ENCODE measurements at regions not wholly inside any gene's neighbourhood (a gene's known extent, or its start where the extent isn't known, plus 50 kb on each side); places are given as distances from the start of the nearest gene placed in this dataset.
"Not testable (repeated sequence)": the region's sequence is repeated elsewhere in the genome, so short reads cannot be mapped to it uniquely, and the experiment has no call there.

DNA sequence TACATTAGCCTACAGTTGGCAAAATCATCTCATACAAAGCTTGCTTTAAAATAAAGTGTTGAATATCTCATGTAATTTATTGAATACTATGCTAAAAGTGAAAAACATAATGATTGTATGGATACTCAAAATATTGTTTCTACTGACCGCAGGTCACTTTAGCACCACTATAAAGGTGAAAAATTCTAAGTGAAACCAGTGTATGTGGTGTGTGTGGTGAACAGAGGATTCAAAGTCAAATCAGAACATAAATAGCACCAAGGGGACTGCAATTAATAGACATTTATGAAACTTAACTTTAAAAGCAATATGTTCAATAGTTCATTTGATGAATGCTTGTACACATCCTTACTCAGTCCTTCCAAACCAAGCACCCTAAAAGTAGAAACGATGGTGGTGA, 145.8 kb downstream of the AKAIN1 start:
- TF ChIP-seq POLR2A (IDR thresholded peaks at IDR 0.05; ENCODE audit: low read length) (no peak), GATA1 (IDR thresholded peaks at IDR 0.05; ENCODE audit: low read depth, low read length) (no peak)

GRCh38 chr18:5049124-5049523, 147.9 kb downstream of the AKAIN1 start:
- no peak for DNase-seq
- no peak for TF ChIP-seq POLR2A (IDR thresholded peaks at IDR 0.05; ENCODE audit: low read length)
- no peak for TF ChIP-seq GATA1 (IDR thresholded peaks at IDR 0.05; ENCODE audit: low read depth, low read length)

More for the DNA sequence above, 145.8 kb downstream of the AKAIN1 start:
- no peak for DNase-seq

DNA sequence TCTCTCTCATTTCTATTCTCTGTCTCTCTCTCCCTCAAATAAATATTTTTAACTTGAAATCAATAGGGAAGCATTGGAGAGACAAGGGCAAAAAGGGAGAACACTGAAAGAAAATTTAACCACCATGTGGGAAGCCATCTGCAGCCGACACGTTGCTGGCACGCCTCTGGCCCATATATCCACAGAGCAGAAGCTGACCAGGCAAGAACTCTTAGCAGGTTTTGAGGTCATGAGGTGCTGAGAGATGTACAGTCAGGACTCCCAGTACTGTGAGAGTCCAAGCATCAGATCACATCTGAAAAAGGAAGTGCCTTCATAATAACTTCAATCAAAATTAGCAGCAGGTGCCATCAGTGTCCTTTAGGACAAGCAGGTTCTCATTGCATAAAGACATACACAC, 156.6 kb downstream of the AKAIN1 start:
- no peak for TF ChIP-seq POLR2A (IDR thresholded peaks at IDR 0.05; ENCODE audit: low read length)
- no peak for TF ChIP-seq GATA1 (IDR thresholded peaks at IDR 0.05; ENCODE audit: low read depth, low read length)
- no peak for DNase-seq

- DNase-seq = no peak
- TF ChIP-seq POLR2A (IDR thresholded peaks at IDR 0.05; ENCODE audit: low read length) = no peak
- no peak for TF ChIP-seq GATA1 (IDR thresholded peaks at IDR 0.05; ENCODE audit: low read depth, low read length)
Measured at GRCh38 chr18:5036523-5036922, 160.5 kb downstream of the AKAIN1 start.

DNA sequence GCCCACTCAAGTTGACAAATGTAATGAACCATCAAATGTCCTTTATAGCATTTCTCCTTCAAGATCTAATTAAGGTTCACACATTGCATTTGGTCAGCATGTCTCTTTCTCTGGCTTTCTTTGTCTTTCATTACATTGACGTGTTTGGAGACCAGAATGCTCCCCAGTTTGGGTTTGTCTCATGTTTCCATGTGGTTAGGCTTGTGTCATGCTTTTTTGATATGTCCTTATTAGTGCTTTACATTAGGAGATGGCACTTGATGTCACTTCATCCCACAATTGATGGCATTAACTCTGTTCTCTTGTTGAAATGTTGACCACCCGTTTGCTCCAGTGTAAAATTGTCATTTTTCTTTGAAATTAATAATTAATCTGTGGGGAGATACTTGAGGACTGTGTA, 165.8 kb downstream of the AKAIN1 start:
- TF ChIP-seq POLR2A (IDR thresholded peaks at IDR 0.05; ENCODE audit: low read length) (no peak), GATA1 (IDR thresholded peaks at IDR 0.05; ENCODE audit: low read depth, low read length) (no peak)
- DNase-seq = no peak

- no peak for TF ChIP-seq GATA1 (IDR thresholded peaks at IDR 0.05; ENCODE audit: low read depth, low read length)
- no peak for TF ChIP-seq POLR2A (IDR thresholded peaks at IDR 0.05; ENCODE audit: low read length)
Measured at GRCh38 chr18:5030636-5031035, 166.4 kb downstream of the AKAIN1 start.

GRCh38 chr18:5029592-5029991, 167.5 kb downstream of the AKAIN1 start:
- no peak for TF ChIP-seq GATA1 (IDR thresholded peaks at IDR 0.05; ENCODE audit: low read depth, low read length)
- no peak for TF ChIP-seq POLR2A (IDR thresholded peaks at IDR 0.05; ENCODE audit: low read length)
- no peak for DNase-seq

More at GRCh38 chr18:5030636-5031035, 166.4 kb downstream of the AKAIN1 start:
- DNase-seq = no peak

DNA sequence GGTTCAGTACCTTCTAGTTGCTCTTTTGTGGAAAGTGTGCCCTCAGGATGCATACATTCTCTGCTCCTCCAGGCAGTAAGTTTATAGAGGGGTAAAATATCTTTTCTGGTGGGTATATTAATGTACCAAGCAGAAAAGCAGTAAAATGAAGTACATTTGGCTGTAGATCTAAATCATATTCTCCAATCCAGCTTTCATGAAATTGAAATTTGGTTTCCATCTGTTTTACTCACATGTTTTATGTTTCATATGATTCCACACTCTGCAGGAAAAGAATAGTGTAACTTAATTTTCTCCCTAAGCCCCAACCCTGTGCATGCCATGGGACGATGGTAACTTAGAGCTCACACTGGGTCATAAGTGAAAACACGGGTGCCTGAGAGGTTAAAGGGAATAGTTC, 172.3 kb downstream of the AKAIN1 start:
- no peak for DNase-seq
- TF ChIP-seq GATA1 (IDR thresholded peaks at IDR 0.05; ENCODE audit: low read depth, low read length) = no peak
- TF ChIP-seq POLR2A (IDR thresholded peaks at IDR 0.05; ENCODE audit: low read length) = no peak

GRCh38 chr18:5021558-5021957, 175.5 kb downstream of the AKAIN1 start:
- DNase-seq = no peak
- no peak for TF ChIP-seq GATA1 (IDR thresholded peaks at IDR 0.05; ENCODE audit: low read depth, low read length)
- no peak for TF ChIP-seq POLR2A (IDR thresholded peaks at IDR 0.05; ENCODE audit: low read length)

DNA sequence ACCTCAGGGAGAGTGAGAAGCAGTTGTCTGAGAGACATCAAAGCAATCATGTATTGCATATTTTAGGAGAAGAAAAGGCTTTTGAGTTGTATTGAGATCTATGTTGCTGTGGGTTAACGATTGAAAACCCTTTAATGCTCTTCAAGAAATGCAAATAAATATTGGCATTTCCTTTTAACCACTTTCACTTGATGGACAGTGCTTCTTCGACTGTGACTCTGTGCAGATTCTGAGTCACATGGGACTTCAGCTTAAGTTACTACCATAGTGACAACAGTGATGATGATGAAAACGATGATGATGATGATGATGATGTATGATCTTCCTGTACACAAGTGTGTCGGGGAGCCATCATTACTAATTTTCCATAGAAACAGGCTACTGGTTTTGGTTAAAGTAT, 181.8 kb downstream of the AKAIN1 start:
- TF ChIP-seq GATA1 (IDR thresholded peaks at IDR 0.05; ENCODE audit: low read depth, low read length) = no peak
- no peak for TF ChIP-seq POLR2A (IDR thresholded peaks at IDR 0.05; ENCODE audit: low read length)
- no peak for DNase-seq

DNA sequence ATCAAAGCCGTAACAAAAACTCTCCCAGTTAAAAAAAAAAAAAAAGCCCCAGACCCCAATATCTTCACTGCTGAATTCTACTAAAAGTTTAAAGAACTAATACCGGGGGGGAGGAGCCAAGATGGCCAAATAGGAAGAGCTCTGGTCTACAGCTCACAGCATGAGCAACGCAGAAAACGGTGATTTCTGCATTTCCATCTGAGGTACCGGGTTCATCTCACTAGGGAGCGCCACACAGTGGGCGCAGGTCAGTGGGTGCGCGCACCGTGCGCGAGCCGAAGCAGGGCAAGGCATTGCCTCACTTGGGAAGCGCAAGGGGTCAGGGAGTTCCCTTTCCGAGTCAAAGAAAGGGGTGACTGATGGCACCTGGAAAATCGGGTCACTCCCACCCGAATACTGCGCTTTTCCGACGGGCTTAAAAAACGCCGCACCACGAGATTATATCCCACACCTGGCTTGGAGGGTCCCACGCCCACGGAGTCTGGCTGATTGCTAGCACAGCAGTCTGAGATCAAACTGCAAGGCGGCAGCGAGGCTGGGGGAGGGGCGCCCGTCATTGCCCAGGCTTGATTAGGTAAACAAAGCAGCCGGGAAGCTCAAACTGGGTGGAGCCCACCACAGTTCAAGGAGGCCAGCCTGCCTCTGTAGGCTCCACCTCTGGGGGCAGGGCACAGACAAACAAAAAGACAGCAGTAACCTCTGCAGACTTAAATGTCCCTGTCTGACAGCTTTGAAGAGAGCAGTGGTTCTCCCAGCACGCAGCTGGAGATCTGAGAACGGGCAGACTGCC, 192.8 kb downstream of the AKAIN1 start:
- not testable (repeated sequence) for DNase-seq

- no peak for DNase-seq
- TF ChIP-seq GATA1 (IDR thresholded peaks at IDR 0.05; ENCODE audit: low read depth, low read length) (no peak), POLR2A (IDR thresholded peaks at IDR 0.05; ENCODE audit: low read length) (no peak)
Measured at GRCh38 chr18:4994710-4995109, 202.3 kb downstream of the AKAIN1 start.

DNA sequence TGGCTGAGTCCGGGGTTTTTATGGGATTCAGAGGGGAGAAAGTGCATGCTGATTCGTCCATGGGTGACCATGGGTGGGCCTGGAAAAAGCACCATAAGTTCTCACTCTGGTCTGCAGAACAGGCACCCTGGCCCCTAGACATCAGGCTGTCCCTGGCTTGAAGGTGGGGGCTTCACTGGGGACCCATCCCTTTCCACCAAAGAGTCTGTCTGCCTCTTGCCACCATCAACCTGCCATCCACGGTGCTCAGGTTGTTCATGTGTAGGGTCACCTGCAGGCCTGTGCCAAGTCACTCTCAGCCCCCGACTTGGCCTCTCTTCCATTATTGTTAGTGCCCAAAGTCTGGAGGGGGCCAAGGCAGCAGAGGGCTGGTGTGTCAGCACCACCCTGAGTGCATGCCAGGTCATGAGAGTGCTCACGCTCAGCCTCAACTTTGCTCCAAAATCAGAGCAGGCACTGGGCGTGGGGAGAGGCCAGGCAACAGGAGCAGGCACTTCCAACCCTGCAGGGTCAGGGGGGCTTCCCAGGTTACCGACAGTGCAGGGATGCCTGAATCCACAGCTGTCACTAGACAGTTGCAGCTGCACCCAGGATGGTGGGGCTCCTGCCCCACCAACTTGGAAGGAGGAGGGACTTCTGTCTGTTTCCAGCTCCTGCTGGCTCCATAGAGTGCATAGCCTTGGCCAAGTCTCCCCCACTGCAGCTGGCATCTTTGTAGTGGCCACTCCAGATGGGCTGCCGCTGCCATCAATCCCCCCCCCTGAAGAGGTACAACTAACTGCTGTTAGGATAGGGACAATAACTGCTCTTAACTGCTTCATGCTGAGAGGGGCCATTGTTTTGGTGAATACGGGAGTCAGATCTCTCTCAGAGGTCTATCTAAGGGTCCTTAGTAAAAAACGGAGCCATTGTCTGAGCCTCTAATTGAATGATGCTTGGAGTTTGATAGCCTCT, 209.3 kb downstream of the AKAIN1 start:
- DNase-seq = no peak
- no peak for TF ChIP-seq POLR2A (IDR thresholded peaks at IDR 0.05; ENCODE audit: low read length)
- no peak for TF ChIP-seq GATA1 (IDR thresholded peaks at IDR 0.05; ENCODE audit: low read depth, low read length)

GRCh38 chr18:4986677-4987076, 210.4 kb downstream of the AKAIN1 start:
- TF ChIP-seq POLR2A (IDR thresholded peaks at IDR 0.05; ENCODE audit: low read length) (no peak), GATA1 (IDR thresholded peaks at IDR 0.05; ENCODE audit: low read depth, low read length) (no peak)

More at GRCh38 chr18:4986677-4987076, 210.4 kb downstream of the AKAIN1 start:
- DNase-seq = no peak

Data from erythroblast (primary cell).